GM18951 (cell line): ENCODE measurements at regions not wholly inside any gene's neighbourhood (a gene's known extent, or its start where the extent isn't known, plus 50 kb on each side); places are given as distances from the start of the nearest gene placed in this dataset.
"Not testable (repeated sequence)": the region's sequence is repeated elsewhere in the genome, so short reads cannot be mapped to it uniquely, and the experiment has no call there.

ENCODE experiments used
- POLR2A ChIP-seq: IDR thresholded peaks from 4 replicates; pipeline ENCODE4 v1.6.1; 2011; ENCODE audit warnings: mild to moderate bottlenecking; ENCODE audit not compliant: insufficient read length, insufficient read depth; ENCODE audit errors: extremely low read depth
- in situ Hi-C: fragments of 300-500 bp; cut with MboI; formaldehyde crosslinking; loops from one replicate; pipeline ENCODE4 v1.12.0; 2022; ENCODE audit warnings: low sequenced_read_pairs, mixed read lengths, inconsistent platforms; ENCODE audit not compliant: unreplicated experiment

DNA sequence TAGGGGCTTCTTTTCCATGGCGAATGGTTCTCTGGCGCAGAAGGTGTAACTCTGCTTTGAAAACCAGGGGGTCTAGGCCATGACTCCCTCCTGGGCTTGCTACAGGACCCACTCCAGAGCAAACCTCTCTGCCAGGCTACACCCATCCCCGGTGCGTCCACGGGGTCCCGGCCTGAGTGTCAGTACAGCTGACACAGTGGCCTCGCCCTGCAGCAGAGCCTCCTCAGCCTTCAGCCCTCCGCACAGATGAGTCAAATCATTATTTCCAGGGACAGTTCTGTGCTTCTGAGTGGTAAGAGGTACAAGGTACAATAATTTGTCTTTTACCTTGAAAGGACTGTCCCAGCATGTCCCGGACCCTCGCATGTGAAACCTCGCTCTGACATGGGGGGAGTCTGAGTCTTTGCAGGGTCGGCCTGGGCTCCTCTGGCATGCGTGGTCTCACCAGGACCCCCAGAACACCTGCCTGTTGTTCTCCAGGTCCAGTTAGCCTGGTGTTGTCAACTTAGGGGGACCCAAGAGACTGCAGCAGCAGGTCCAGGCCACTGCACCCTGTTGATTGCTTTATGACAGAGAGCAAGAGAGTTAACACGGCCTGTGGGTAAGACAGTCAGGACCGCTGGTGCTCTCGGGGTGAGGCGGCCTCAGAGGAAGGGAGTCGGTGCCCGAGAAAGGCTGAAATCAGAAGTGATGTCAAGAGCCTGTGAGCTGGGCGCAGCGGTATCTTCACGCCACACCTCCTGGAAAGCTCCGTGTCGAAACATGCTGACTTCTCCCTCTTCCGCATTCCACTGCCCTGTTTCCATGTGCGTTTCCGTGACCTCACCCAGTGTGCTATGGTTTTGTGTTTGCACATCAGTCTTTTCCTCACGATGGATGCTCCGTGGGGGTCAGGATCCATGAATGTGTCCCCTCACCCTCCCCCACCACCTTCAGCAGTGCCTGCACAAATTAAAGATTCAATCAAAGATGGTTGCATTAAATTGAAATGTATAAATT lies 340.1 kb downstream of the EIPR1 start:
- no peak for TF ChIP-seq POLR2A
- in situ Hi-C loops, result no loop called here

DNA sequence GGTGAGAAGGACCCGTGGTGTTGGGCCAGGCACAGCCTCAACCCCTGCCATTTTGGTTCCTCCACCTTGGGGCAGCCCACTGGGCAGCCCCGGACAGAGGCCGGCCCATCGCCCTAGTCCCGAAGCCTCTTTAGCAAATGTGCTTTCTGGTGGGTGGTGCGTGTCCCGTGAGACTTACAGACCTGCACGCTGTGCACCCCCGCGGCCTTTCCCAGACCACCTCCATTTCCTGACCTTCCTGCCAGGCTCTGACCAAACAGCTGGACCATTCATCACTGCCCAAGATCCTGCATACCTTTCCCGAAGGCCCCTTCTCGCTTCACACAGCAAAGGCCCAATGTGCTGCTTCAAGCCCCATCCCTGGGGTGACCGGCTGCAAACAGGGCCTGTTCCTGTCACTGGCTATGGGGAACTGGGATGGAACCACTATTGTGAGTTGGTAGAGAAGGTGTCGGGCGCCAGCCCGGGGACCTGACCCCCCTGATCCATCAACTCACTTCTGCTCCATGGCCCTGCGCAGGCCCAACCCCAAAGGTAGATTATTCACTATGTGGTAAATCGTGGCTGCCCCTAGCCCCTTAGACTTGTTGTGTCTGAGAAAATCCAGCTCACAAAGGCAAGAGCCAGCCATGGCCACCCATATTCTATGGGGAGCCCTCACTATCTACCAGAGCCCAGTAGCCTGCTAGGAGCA lies 341.0 kb downstream of the EIPR1 start:
- TF ChIP-seq POLR2A, result no peak
- in situ Hi-C loops, result no loop called here

DNA sequence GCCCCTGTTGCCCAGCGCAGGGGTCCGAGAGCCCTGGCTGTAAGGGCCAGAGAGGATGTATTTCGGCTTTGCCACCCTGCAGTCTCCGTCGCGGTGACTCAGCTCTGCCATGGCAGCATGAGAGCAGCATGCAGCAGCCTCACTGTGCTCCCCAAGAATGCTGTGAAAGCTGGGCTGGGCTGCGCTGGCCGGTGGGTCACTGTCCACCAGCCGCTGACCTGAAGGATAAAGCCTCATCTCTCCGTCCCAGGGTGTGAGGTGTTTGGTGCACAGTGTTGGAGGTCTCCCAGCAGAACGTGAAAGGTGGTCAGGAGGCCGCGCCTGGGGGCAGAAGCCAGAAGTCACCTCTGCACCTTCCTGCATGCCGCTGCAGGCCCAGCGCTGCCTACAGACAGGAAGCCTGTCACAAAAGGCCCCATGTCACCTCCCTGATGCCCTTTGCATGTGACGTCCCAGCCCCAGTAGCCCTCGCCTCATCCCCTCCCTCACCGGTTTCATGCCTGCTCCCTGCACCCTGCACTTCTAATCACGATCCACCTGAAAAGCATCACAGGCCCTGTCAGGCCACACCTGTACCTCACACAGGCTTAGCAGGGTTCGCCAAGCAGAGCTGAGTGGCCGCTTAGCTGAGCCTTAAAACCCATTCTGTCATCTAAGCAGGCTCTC lies 342.1 kb downstream of the EIPR1 start:
- no peak for TF ChIP-seq POLR2A
- in situ Hi-C loops, result no loop called here

DNA sequence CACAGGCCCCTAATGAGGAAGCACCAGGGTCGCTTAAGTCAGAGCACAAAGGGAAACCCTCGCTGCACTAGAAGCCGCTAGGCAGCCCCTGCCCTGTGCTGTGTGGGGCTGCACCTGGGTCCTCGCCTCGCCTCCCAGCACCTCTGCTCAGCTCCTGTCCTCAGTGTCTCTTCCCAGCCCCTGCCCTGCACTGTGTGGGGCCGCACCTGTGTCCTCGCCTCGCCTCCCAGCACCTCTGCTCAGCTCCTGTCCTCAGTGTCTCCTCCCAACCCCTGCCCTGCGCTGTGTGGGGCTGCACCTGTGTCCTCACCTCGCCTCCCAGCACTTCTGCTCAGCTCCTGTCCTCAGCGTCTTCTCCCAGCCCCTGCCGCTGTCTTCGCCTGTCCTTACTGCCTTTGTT lies 342.8 kb downstream of the EIPR1 start:
- in situ Hi-C loops, result no loop called here
- no peak for TF ChIP-seq POLR2A

DNA sequence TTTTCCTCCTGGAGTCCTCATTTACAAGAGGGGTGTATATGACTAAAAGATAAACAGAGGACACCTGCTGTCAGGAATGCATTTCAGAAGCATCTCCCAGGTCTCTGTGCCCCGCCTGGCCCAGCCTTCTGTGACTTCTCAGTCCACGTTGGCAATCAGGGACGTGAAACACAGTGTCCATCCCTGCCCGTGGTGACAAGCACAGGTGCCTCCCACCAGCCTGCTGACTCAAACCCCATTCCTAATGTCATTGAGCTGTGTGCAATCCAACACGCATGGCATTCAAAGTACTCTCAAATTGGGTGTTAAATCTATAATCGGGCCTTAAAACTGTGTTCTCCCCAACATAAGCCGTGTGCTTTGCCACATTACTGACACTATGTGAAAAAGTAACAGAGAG lies 343.2 kb downstream of the EIPR1 start:
- no peak for TF ChIP-seq POLR2A
- in situ Hi-C loops, result no loop called here

DNA sequence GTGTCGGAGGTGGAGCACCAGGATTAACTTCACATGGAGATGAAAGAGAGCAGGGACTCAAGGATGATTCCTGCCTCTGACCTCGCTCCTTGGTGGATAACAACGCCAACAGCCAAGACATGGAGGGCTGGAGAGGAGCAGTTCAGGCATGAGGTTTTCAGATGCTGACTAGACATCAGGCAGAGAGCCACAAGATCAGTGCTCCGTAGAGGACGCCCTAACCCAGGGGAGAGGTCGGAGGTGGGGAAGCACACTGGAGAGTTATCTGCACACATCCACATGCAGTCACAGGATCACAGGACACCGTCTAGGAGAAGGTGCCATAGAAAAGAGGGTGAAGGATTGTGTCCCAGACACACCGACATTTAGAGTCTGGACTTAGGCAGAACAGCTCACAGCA lies 344.3 kb downstream of the EIPR1 start:
- no peak for TF ChIP-seq POLR2A
- in situ Hi-C loops, result no loop called here

DNA sequence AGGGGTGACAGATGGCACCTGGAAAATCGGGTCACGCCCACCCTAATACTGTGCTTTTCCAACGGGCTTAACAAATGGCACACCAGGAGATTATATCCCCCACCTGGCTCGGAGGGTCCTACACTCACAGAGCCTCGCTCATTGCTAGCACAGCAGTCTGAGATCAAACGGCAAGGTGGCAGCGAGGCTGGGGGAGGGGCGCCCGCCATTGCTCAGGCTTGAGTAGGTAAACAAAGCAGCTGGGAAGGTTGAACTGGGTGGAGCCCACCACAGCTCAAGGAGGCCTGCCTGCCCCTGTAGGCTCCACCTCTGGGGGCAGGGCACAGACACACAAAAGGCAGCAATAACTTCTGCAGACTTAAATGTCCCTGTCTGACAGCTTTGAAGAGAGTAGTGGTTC lies 346.8 kb downstream of the EIPR1 start:
- in situ Hi-C loops, result not testable (repeated sequence)

DNA sequence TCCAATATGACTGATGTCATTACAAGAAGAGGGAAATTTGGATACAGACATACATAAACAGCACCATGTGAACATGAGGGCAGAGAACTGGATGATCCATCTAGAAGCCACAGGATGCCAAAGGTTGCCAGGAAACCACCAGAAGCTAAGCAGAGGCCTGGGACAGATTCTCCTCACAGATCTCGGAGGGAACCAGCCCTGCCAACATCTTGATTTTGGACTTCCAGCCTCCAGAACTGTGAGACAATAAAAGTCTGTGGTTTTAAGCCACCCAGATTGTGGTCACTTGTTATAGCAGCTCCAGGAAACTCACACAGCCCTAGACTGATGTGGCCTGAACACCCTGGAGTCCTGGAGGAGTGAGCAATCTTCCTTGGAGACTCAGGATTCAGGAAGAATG lies 351.6 kb downstream of the EIPR1 start:
- in situ Hi-C loops, result no loop called here
- no peak for TF ChIP-seq POLR2A

DNA sequence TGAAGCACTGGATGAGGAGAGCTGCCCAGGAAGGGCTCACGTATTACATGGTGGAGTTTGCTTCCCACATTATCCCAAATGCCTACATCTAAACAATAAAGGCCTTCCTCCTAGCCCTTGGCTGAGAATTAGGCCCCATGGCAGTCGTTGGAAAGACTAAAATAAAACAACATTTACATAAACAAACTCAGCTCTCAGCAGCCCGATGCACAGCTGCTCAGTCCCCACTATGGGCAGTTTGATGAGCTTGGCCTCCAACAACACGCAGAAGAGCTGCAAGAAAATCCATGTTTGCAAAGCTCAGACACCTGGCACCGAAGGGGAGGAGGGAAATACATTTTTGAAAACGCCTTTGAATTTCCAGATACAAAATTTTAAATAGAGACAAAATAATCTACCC lies 352.4 kb downstream of the EIPR1 start:
- in situ Hi-C loops, result no loop called here

DNA sequence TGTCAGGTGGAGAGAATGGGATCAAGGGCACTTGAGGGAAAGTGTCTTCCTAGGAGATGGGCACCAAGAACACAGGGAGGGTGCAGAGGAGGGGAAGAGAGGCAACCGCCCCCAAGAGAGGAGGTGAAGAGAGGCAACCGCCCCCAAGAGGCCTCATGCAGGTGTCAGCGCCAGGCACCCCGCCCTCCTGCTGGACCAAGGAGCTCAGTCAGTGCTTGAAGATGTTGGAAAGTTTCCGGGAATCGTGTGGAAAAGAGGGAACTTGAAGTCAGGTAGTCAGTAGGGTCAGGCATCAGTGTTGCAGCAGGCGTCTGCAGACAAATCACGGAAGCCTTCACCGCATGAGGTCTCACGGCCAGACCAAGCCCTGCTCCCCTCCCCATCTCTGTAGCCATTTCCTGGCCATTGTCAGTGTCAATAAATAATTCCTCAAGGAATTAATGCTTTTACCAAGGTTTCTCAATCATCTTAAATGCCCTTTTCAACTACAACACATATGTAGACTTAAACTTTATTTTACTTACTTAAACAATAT lies 353.1 kb downstream of the EIPR1 start:
- in situ Hi-C loops, result no loop called here
- TF ChIP-seq POLR2A, result no peak

More for the DNA sequence above, 352.4 kb downstream of the EIPR1 start:
- TF ChIP-seq POLR2A, result no peak

DNA sequence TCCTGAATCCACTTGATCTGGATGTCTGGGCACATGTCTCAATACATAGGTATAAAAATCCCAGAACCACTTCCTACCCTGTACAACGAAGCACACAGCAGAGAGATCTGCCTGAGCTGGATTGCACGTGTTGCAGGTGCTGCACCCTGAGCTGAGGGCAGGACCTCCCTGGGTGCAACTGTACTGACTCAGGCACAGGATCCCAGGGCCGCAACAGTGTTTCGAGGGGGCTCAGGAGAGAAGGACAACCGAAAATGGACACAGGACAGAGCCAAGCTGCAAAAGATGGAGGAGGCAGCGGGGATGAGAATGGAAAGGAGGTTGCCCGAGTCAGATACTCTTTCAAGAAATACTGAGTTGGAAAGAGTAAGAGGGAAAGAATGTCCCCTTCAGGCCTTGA lies 354.1 kb downstream of the EIPR1 start:
- in situ Hi-C loops, result no loop called here
- TF ChIP-seq POLR2A, result no peak

DNA sequence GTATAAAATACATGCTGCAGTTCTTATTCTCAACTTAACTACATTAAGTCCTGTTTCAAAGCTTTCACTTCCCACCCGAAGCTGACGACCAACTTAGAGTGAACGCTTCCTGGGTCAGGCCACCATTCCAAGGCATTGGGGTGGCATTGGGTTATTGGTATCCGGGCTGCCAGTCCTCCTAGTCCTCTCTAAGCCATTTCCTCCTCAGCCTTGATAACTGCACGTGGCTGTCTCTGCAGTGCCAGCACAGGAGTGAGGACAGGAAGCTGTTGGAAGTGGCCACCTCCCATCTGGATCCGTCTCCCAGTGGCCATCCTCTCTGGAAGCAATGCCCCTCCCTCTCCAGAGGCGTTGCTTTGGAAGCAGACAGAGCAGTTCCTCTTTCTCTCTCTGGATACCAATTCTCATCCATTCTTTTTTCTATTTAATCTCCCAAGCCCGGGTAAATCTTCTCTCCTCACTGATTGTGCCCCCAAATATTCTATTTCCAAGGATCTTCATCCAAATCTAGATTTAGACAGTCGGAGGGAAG lies 354.7 kb downstream of the EIPR1 start:
- in situ Hi-C loops, result no loop called here
- TF ChIP-seq POLR2A, result no peak

DNA sequence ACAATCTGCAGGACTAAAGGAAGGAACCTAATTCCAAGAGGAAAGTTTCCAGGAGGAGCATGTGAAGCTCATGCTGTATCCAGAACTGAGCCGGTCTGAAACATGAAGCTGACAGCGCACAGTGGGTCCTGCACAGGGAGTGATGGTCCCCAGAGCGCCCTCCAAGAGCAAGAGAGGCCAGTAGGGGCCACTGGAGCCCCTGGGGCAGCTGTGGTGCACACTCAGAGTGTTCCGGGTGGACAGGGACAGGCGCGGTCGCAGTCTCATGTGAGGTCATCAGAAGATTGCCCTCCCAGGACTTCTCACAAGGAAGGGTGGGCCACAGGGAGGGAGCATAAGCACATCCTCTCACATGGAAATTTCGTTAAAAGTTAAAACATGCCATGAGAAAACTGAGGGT lies 355.9 kb downstream of the EIPR1 start:
- TF ChIP-seq POLR2A, result no peak
- in situ Hi-C loops, result no loop called here

DNA sequence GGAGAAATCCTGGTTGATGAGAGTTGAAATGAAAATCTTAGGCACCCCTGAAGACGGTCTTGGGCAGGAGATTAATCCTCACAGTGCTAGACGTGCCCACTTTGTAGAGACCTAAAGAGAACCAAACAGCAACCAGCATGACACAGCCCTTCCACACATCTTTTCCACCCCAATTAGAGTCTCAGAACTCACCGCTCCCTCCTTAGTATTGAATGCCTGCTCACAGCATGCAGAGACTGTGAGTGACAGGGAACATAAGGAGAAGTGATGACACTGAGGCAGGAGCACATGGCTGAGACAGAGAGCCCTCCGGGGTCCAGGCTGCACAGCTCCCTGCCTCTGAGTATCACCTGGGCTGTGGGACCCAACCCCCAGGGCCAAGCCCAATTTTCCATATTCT lies 367.6 kb downstream of the EIPR1 start:
- no peak for TF ChIP-seq POLR2A
- in situ Hi-C loops, result no loop called here
